Common myeloid progenitor, CD34-positive (primary cell): ENCODE measurements at regions not wholly inside any gene's neighbourhood (a gene's known extent, or its start where the extent isn't known, plus 50 kb on each side); places are given as distances from the start of the nearest gene placed in this dataset.

Experiments used
- CTCF ChIA-PET: fragments of 350-600 bp; sonication (Branson Sonifier 250); formaldehyde crosslinking; loops from one replicate; lab custom pipeline; 2021; ENCODE audit warnings: antibody characterized with exemption; lab: Charles Lee
- POLR2A ChIA-PET: fragments of 350-600 bp; sonication (Branson Sonifier 250); formaldehyde crosslinking; loops from one replicate; lab custom pipeline; 2021; ENCODE audit warnings: antibody characterized with exemption; lab: Charles Lee
- DNase-seq, 3 donors: peaks; one replicate each; pipeline versions ENCODE4 v3.0.0 to v3.0.0-alpha.2; 2013
- H3K27ac ChIP-seq, 2 experiments: 1 replicate in 1 of 2; 2 replicates in 1 of 2; pipeline ENCODE4 v1.7.0; 2013; ENCODE audit warnings: inconsistent platforms in 2 of 2, low read length in 2 of 2, mild to moderate bottlenecking in 2 of 2, low read depth in 1 of 2, moderate library complexity in 1 of 2; ENCODE audit not compliant: severe bottlenecking in 2 of 2, insufficient read depth in 1 of 2, poor library complexity in 1 of 2
- H3K27me3 ChIP-seq, 5 experiments: replicated peaks in 2 of 5; 1 replicate in 3 of 5; 2 replicates in 2 of 5; pipeline versions ENCODE4 v1.6.1 to v1.7.0; 2013; ENCODE audit warnings: low read length in 4 of 5, mild to moderate bottlenecking in 2 of 5, moderate library complexity in 2 of 5, inconsistent platforms in 1 of 5; ENCODE audit not compliant: insufficient read depth in 5 of 5, control insufficient read depth in 4 of 5
- H3K36me3 ChIP-seq, 4 experiments: 1 replicate in 2 of 4; 2 replicates in 2 of 4; pipeline versions ENCODE4 v1.6.1 to v1.7.0; 2013; ENCODE audit warnings: low read length in 3 of 4, control low read depth in 1 of 4, mild to moderate bottlenecking in 1 of 4; ENCODE audit not compliant: control insufficient read depth in 4 of 4, insufficient read depth in 4 of 4
- H3K4me1 ChIP-seq, 4 experiments: 1 replicate in 3 of 4; 2 replicates in 1 of 4; pipeline versions ENCODE4 v1.6.1 to v1.7.1; 2013; ENCODE audit warnings: low read length in 3 of 4, mild to moderate bottlenecking in 3 of 4, control low read depth in 1 of 4, inconsistent platforms in 1 of 4, moderate library complexity in 1 of 4; ENCODE audit not compliant: control insufficient read depth in 4 of 4, insufficient read depth in 4 of 4; ENCODE audit errors: control extremely low read depth in 1 of 4
- H3K4me3 ChIP-seq, 7 experiments: 1 replicate in 4 of 7; 2 replicates in 3 of 7; pipeline versions ENCODE4 v1.5.1 to v1.7.0; 2013; ENCODE audit warnings: mild to moderate bottlenecking in 7 of 7, low read length in 6 of 7, moderate library complexity in 6 of 7, inconsistent platforms in 2 of 7, low read depth in 2 of 7, control low read depth in 1 of 7; ENCODE audit not compliant: insufficient read depth in 4 of 7, control insufficient read depth in 1 of 7; ENCODE audit errors: extremely low read depth in 1 of 7
- H3K9me3 ChIP-seq, 5 experiments: 1 replicate in 4 of 5; 2 replicates in 1 of 5; pipeline versions ENCODE4 v1.6.1 to v1.7.1; 2013; ENCODE audit warnings: low read length in 4 of 5, mild to moderate bottlenecking in 2 of 5, inconsistent platforms in 1 of 5, low read depth in 1 of 5, moderate library complexity in 1 of 5; ENCODE audit not compliant: control insufficient read depth in 4 of 5, insufficient read depth in 2 of 5; ENCODE audit errors: control extremely low read depth in 1 of 5
- WGBS: methylation state at CpG from one replicate; pipeline ENCODE4 v1.1.5; 2013; ENCODE audit not compliant: insufficient coverage; 5-methylcytosine and 5-hydroxymethylcytosine counted together

DNA sequence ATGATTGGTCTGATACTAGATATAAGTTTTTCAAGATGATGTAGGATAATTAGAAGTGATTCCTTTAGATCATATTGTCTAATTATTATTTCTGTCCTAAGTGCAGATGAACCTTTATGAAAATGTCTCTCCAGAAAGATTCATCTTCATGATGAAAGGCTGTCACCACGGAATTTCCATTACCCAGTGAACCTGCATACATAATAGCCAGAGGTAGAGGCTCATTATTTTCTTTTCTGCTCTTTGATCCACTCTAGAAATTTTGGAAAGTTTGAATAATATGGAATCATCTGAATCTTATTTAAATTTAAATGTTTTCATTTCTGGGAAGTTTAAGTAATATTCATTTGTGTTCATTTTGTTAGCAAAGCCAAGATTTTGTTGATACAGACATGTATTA lies 137.1 kb upstream of the ATP2B1 start:
- H3K27me3 ChIP-seq, result no peaks in the 10 kb centered on the region
- POLR2A ChIA-PET, result no interaction called here
- WGBS, result no CpG with 5 or more reads among the region's 1 CpG

GRCh38 chr12:89845366-89845765 lies 136.7 kb upstream of the ATP2B1 start:
- POLR2A ChIA-PET, result no interaction called here

More for the DNA sequence above, 137.1 kb upstream of the ATP2B1 start:
- H3K4me1 ChIP-seq, result peaks cover 0 to 6% (median 0%) of the 10 kb centered on the region in 4 experiments
- H3K36me3 ChIP-seq, result no peaks in the 10 kb centered on the region
- no peak overlapping the region for H3K27ac ChIP-seq
- no peak overlapping the region for H3K4me3 ChIP-seq
- no peaks in the 10 kb centered on the region for H3K9me3 ChIP-seq
- DNase-seq, result no peak
- CTCF ChIA-PET, result interaction anchor here (1.5 kb wide), 1 partner anchor 10 kb away, joined by 7 read pairs; no protein-coding TSS in a partner anchor

DNA sequence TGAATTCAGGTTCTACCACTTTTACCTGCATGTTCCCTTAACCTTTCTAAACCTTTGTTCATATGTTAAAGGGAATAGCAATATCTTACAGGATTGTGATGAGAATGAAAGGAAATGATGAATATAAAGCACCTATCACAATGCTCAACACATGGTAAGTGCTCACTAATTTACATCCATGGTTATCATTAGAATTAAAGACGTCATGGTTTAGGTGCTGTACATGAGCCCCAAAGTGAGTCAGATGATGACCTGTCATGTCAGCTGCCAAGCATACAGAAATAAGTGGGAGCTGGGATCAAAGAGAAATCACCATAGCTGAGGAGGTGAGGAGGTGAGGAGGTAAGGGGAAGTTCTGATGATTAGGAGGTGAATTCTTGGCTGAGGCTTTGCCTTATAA lies 135.9 kb upstream of the ATP2B1 start:
- H3K4me3 ChIP-seq, result no peak overlapping the region
- peaks cover 0 to 6% (median 0%) of the 10 kb centered on the region in 4 experiments for H3K4me1 ChIP-seq
- no peaks in the 10 kb centered on the region for H3K36me3 ChIP-seq
- ChIA-PET CTCF (interaction anchor here (1.5 kb wide), 1 partner anchor 11 kb away, joined by 7 read pairs; no protein-coding TSS in a partner anchor), POLR2A (no interaction called here)
- H3K9me3 ChIP-seq, result no peaks in the 10 kb centered on the region
- no CpG with 5 or more reads among the region's 1 CpG for WGBS
- no peak overlapping the region for H3K27ac ChIP-seq
- no peaks in the 10 kb centered on the region for H3K27me3 ChIP-seq
- no peak for DNase-seq

More at GRCh38 chr12:89845366-89845765, 136.7 kb upstream of the ATP2B1 start:
- H3K27me3 ChIP-seq, result no peaks in the 10 kb centered on the region
- H3K4me1 ChIP-seq, result peaks cover 0 to 6% (median 0%) of the 10 kb centered on the region in 4 experiments
- WGBS, result 100% methylated on average over 1 of the region's 3 CpGs
- H3K36me3 ChIP-seq, result no peaks in the 10 kb centered on the region
- H3K27ac ChIP-seq, result no peak overlapping the region
- no peak for DNase-seq
- H3K9me3 ChIP-seq, result no peaks in the 10 kb centered on the region
- CTCF ChIA-PET, result interaction anchor here (1.5 kb wide), 1 partner anchor 10 kb away, joined by 7 read pairs; no protein-coding TSS in a partner anchor
- no peak overlapping the region for H3K4me3 ChIP-seq

DNA sequence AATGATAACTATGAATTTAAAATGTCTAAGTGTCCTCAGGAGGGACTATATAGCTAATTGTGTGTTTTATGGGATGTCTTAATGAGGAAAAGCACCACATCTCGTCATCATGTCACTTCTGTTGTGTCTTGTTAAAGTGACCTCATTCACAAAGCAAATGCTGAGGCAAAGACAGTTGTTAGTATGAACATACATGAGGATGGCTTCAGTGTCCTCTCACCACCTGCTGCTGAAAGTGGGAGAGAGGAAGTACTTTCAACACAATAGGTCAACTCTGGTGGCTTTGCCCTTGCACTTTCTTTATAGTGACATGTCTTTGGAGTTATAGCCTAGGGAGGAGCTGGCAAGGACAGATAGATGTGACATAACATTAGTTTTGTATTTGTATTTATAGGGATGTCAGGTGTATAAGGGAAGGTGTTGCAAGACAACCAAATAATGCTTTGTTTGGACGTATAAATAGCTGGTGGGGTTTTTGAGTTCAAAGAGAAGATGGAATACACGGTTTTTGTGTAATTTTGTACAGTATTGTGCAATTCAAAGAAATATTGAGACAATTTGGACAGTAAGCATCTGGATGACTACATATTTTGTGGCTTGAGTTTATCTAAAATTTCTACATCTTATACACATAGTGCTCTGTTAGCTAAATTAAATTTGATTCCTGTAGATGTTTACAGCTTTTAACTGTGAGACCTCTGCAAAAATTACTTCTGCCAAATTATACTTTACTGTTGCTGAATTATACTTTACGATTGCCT lies 131.7 kb upstream of the ATP2B1 start:
- 100% methylated on average over 2 of the region's 4 CpGs for WGBS
- no peaks in the 10 kb centered on the region for H3K36me3 ChIP-seq
- peaks cover 0 to 2% (median 0%) of the 10 kb centered on the region in 4 experiments for H3K4me1 ChIP-seq
- no peaks in the 10 kb centered on the region for H3K27me3 ChIP-seq
- CTCF ChIA-PET, result interaction anchor here (1.2 kb wide), 1 partner anchor 64 kb away, joined by 3 read pairs; no protein-coding TSS in a partner anchor
- H3K4me3 ChIP-seq, result no peak overlapping the region
- no peak overlapping the region for H3K27ac ChIP-seq
- no peak for DNase-seq
- POLR2A ChIA-PET, result no interaction called here
- no peaks in the 10 kb centered on the region for H3K9me3 ChIP-seq

DNA sequence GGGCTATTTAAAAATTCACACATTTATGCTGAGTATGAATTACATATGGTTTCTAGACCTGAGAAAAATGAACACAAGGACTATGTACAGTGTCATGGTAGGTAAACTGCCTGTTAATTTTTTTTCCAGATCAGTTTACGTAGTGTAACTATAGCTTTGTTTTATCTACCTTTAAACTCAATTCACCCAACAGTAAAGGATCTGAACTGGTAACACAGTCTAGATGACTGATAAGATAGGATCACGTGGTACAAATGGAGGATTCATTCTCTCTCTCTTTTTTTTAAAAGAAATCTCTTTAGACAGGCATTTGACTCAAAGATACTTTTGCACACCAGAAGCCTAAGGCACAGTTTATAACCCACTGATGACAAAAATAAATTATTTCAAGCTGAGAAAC lies 130.8 kb upstream of the ATP2B1 start:
- Histone ChIP-seq H3K4me1 (peaks cover 0 to 2% (median 0%) of the 10 kb centered on the region in 4 experiments), H3K27me3 (no peaks in the 10 kb centered on the region), H3K27ac (no peak overlapping the region), H3K36me3 (no peaks in the 10 kb centered on the region), H3K4me3 (no peak overlapping the region), H3K9me3 (no peaks in the 10 kb centered on the region)
- ChIA-PET CTCF (interaction anchor here (0.7 to 1.4 kb wide), 4 partner anchors 21 to 182 kb away, joined by 3 to 4 read pairs (median 3); no protein-coding TSS in a partner anchor), POLR2A (no interaction called here)
- DNase-seq, result no peak
- WGBS, result no CpG with 5 or more reads among the region's 2 CpGs

DNA sequence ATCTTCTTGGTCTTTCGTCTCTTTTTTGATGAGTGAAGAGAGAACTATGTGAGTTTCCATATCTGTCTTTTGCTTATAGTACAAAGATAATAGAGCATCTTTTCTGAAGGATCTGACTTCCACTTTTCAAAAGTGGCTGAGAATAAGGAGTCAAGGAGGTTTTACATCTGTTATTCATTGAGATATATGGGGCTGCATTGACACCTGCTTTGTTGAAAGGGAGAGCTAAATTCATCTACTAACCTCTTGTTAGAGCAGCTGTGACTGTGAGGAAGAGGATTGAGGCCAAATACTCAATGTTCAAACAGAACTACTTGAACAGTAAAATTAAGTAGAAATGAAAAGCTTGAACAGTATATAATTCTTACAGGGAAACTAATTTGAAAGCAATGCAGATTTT lies 130.2 kb upstream of the ATP2B1 start:
- ChIA-PET CTCF (interaction anchor here (0.7 to 1.5 kb wide), 5 partner anchors 11 to 182 kb away, joined by 3 to 4 read pairs (median 3); no protein-coding TSS in a partner anchor), POLR2A (no interaction called here)
- no peaks in the 10 kb centered on the region for H3K9me3 ChIP-seq
- DNase-seq, result no peak
- no peaks in the 10 kb centered on the region for H3K36me3 ChIP-seq
- H3K27me3 ChIP-seq, result no peaks in the 10 kb centered on the region
- no peak overlapping the region for H3K27ac ChIP-seq
- H3K4me1 ChIP-seq, result peaks cover 0 to 2% (median 0%) of the 10 kb centered on the region in 4 experiments
- H3K4me3 ChIP-seq, result no peak overlapping the region
- no CpG with 5 or more reads among the region's 1 CpG for WGBS

GRCh38 chr12:89836026-89836425 lies 127.4 kb upstream of the ATP2B1 start:
- no peak overlapping the region for H3K4me3 ChIP-seq
- DNase-seq, result no peak
- no peaks in the 10 kb centered on the region for H3K27me3 ChIP-seq
- H3K27ac ChIP-seq, result no peak overlapping the region
- CTCF ChIA-PET, result no interaction called here
- no peaks in the 10 kb centered on the region for H3K36me3 ChIP-seq
- no peaks in the 10 kb centered on the region for H3K9me3 ChIP-seq
- H3K4me1 ChIP-seq, result peaks cover 0 to 6% (median 0%) of the 10 kb centered on the region in 4 experiments
- POLR2A ChIA-PET, result no interaction called here
- WGBS, result no CpG with 5 or more reads among the region's 1 CpG
